HG03520 (cell line): ENCODE measurements at regions not wholly inside any gene's neighbourhood (a gene's known extent, or its start where the extent isn't known, plus 50 kb on each side); places are given as distances from the start of the nearest gene placed in this dataset.
"Not testable (repeated sequence)": the region's sequence is repeated elsewhere in the genome, so short reads cannot be mapped to it uniquely, and the experiment has no call there.

Experiments used
- ATAC-seq: cut with Tn5 transposase; IDR thresholded peaks from one replicate; pipeline ENCODE4 v1.9.1; 2021; ENCODE audit warnings: mild to moderate bottlenecking, moderate library complexity; ENCODE audit not compliant: unreplicated experiment

GRCh38 chr6:21741221-21742109 is 147.9 kb downstream of the SOX4 start:
- no peak for ATAC-seq

GRCh38 chr6:21742238-21742660 is 148.7 kb downstream of the SOX4 start:
- no peak for ATAC-seq

- ATAC-seq = no peak
These were observed 150.8 kb downstream of the SOX4 start for GRCh38 chr6:21744331-21744730.

- no peak for ATAC-seq
These were observed 152.2 kb downstream of the SOX4 start for GRCh38 chr6:21745543-21746337.

DNA sequence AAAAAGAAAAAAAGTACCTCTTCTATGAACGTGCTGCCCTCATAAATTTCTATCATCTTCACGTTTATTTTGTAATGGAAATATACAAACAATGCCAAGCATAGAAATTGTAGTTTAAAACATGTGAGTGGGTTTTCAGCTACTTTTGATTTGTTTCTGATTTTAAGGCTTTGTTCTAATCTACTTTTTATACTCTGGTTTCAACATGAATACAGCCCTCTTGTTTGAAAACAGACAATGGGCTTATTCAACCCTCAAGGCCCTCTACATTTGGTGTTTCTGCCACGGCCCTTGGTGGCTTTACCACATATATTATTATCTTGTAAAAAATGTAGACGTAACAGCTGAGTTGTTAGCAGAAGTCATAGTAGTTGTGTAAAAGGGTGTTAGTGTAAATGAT is 153.9 kb downstream of the SOX4 start:
- ATAC-seq = no peak

GRCh38 chr6:21748343-21749056 is 154.9 kb downstream of the SOX4 start:
- no peak for ATAC-seq

- ATAC-seq = no peak
These were observed 156.2 kb downstream of the SOX4 start for GRCh38 chr6:21749754-21750153.

GRCh38 chr6:21750575-21750974 is 157.0 kb downstream of the SOX4 start:
- ATAC-seq = no peak

DNA sequence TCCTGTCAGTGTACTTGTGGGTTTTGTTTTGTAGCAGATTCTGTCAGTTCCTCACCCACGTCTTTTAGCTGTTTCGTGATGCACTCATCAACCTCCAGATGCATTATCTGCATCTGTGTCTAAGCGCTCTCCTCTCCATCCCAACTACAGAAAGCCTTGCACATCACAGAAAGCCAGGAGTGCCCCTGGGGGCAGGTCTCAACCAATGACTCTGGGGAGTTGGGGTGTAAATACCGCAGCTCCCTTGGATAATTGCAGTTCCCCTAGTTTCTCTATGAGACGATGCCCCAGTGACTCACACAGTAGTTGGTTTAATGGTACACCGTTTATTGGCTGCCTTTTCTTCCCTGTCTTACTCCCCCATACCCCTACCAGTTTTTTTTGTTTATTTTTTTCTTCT is 158.1 kb downstream of the SOX4 start:
- ATAC-seq = no peak

DNA sequence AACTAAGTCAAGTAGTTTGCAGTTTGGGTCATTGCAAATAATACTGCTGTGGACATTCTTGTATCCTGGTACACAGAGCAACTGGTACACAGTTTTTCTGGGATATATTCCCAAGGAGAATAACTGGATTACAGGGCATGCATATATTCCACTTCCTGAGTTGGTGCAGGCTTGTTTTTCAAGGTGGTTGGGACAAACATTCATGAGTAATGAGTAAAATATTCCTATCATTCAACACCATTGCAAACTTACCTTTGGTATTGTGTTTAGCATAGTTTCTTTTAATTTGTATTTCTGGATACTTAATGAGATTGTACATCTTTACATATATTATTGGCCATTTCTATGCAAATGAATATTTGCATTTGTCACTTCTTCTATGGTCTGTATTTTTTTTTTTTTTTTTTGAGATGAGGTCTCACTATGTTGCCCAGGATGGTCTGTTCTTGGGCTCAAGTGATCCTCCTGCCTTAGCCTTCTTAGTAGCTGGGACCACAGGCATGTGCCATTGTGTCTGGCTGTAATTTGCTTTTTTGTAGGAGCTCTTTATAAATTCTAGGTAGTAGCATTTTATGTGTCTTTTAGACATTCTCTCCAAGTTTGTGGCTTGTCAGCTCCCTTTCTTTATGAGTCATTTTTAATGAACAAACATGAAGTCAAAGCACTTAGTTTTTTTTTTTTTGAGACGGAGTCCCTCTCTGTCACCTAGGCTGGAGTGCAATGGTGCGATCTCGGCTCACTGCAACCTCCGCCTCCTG is 158.7 kb downstream of the SOX4 start:
- ATAC-seq = no peak

- ATAC-seq = no peak
These were observed 159.9 kb downstream of the SOX4 start for GRCh38 chr6:21753241-21754108.

DNA sequence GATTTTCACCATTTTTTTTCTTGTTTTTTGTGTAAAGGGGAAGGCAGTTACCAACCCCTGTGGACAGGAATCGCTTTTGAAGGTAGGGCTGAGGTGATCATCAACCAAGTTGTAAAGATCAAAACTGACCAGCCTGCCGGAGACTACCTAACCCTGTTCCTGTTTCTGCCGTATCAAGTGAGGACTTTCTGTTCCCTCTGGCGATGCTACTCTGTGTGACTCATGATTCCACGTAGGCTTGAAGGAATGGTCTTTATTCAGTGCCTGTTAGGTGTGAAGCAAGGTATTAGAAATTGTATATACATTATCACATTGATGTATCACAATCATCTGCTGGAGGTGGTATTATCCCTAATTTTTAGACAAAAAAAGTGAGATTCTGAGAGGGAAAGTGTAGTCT is 161.3 kb downstream of the SOX4 start:
- no peak for ATAC-seq

DNA sequence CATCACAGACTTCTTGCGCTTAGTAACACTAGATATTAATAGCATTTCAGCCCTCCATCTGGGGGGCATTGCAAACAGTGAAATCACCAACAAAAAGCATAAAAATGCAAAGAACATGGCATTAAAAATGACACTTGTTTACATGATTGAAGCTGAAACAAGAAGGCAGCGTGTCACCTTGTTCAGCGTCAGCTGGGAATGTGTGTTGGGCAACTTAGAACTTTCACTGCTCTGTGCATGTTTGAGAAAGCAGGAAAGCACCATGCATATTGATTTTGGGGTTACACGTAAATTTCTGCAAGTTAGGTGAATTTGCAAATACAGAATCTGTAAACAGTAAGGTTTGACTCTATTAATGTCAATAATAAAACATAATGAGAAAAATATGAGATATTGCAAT is 162.9 kb downstream of the SOX4 start:
- ATAC-seq = no peak

DNA sequence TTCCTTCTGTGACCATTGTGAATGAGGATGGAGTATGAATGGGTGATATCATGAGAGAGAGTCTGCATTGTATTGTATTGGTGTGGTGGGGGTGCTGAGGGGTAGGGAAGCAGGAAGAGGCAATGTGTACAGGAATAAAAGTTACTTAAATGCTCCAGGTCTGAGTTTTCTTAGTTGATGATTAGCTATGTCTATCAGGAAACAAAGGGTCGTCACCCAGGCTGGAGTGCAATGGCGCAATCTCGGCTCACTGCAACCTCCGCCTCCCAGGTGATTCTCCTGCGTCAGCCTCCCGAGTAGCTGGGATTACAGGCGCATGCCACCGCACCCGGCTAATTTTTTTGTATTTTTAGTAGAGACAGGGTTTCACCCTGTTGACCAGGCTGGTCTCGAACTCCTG is 163.8 kb downstream of the SOX4 start:
- not testable (repeated sequence) for ATAC-seq

GRCh38 chr6:21759721-21760120 is 166.2 kb downstream of the SOX4 start:
- no peak for ATAC-seq

DNA sequence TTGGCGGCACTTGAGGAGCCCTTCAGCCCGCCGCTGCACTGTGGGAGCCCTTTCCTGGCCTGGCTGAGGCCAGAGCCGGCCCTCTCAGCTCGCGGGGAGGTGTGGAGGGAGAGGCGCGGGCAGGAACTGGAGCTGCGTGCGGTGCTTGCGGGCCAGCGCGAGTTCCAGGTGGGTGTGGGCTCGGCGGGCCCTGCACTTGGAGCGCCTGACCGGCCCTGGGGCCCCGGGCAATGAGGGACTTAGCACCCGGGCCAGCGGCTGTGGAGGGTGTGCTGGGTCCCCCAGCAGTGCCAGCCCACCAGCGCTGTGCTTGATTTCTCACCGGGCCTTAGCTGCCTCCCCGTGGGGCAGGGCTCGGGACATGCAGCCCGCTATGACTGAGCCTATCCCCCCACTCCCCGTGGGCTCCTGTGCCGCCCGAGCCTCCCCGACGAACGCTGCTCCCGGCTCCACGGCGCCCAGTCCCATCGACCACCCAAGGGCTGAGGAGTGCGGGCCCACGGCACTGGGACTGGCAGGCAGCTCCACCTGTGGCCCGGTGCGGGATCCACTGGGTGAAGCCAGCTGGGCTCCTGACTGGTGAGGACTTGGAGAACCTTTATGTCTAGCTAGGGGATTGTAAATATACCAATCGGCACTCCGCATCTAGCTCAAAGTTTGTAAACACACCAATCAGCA is 167.6 kb downstream of the SOX4 start:
- not testable (repeated sequence) for ATAC-seq

DNA sequence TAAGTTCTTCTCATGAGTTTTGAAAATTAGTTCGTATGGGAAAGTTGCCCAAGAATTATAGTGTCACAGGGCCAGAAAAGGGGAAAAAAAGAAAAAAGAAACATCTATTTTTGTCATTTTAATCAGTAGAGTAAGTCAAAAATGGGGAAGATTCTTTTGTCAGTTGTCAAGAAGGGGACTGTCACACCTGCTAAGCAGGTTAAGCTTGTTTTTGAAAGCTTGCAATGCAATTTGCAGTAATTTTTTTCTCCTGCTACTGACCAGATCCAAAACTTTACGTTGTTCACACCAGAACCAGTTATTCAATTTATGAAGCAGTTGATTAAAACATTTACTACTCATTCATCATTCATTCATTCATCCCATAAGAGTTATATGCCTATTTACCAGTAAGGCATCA is 171.4 kb downstream of the SOX4 start:
- ATAC-seq = no peak

GRCh38 chr6:21767891-21768648 is 174.5 kb downstream of the SOX4 start:
- no peak for ATAC-seq
